ENCODE measurements at regions not wholly inside any gene's neighbourhood (a gene's known extent, or its start where the extent isn't known, plus 50 kb on each side); places are given as distances from the start of the nearest gene placed in this dataset.
"Not testable (repeated sequence)": the region's sequence is repeated elsewhere in the genome, so short reads cannot be mapped to it uniquely, and the experiment has no call there.

- not testable (repeated sequence) for DNase-seq
Observed at GRCh38 chr2:89027115-89027514, 335.6 kb downstream of the RPIA start.

GRCh38 chr2:89027536-89027935 lies 336.1 kb downstream of the RPIA start:
- not testable (repeated sequence) for DNase-seq

GRCh38 chr2:89029257-89029656 lies 337.8 kb downstream of the RPIA start:
- DNase-seq: not testable (repeated sequence)

- not testable (repeated sequence) for DNase-seq
Observed at GRCh38 chr2:89048138-89049066, 356.9 kb downstream of the RPIA start.

- DNase-seq: not testable (repeated sequence)
Observed at GRCh38 chr2:89058616-89059015, 367.1 kb downstream of the RPIA start.

GRCh38 chr2:89061174-89061573 lies 369.7 kb downstream of the RPIA start:
- DNase-seq: not testable (repeated sequence)

GRCh38 chr2:89076771-89077170 lies 385.3 kb downstream of the RPIA start:
- not testable (repeated sequence) for DNase-seq

GRCh38 chr2:89092911-89093310 lies 401.4 kb downstream of the RPIA start:
- not testable (repeated sequence) for DNase-seq

- DNase-seq: not testable (repeated sequence)
Observed at GRCh38 chr2:89095060-89095459, 403.6 kb downstream of the RPIA start.

- DNase-seq: not testable (repeated sequence)
Observed at GRCh38 chr2:89102587-89102986, 411.1 kb downstream of the RPIA start.

GRCh38 chr2:89106369-89107019 lies 415.0 kb downstream of the RPIA start:
- not testable (repeated sequence) for DNase-seq

- not testable (repeated sequence) for DNase-seq
Observed at GRCh38 chr2:89112434-89112833, 421.0 kb downstream of the RPIA start.

- not testable (repeated sequence) for DNase-seq
Observed at GRCh38 chr2:89113286-89113685, 421.8 kb downstream of the RPIA start.

GRCh38 chr2:89129440-89129839 lies 438.0 kb downstream of the RPIA start:
- not testable (repeated sequence) for DNase-seq

GRCh38 chr2:89130665-89131308 lies 439.3 kb downstream of the RPIA start:
- not testable (repeated sequence) for DNase-seq

- not testable (repeated sequence) for DNase-seq
Observed at GRCh38 chr2:89142959-89143358, 451.5 kb downstream of the RPIA start.

GRCh38 chr2:89145342-89145741 lies 453.9 kb downstream of the RPIA start:
- not testable (repeated sequence) for DNase-seq

GRCh38 chr2:89148256-89148655 lies 456.8 kb downstream of the RPIA start:
- DNase-seq: not testable (repeated sequence)

- DNase-seq: not testable (repeated sequence)
Observed at GRCh38 chr2:89151699-89152098, 460.2 kb downstream of the RPIA start.

- not testable (repeated sequence) for DNase-seq
Observed at GRCh38 chr2:89152501-89152900, 461.0 kb downstream of the RPIA start.

- DNase-seq: not testable (repeated sequence)
Observed at GRCh38 chr2:89153210-89153609, 461.7 kb downstream of the RPIA start.

GRCh38 chr2:89154247-89154682 lies 462.8 kb downstream of the RPIA start:
- DNase-seq: not testable (repeated sequence)

GRCh38 chr2:89160306-89160705 lies 468.8 kb downstream of the RPIA start:
- DNase-seq: not testable (repeated sequence)

Data from activated CD8-positive, alpha-beta memory T cell treated with anti-CD3 and anti-CD28 coated beads, Interleukin-2, amount 50 U/mL, for 48 hours (primary cell).